NCI-H2196 (cell line): ENCODE measurements at regions not wholly inside any gene's neighbourhood (a gene's known extent, or its start where the extent isn't known, plus 50 kb on each side); places are given as distances from the start of the nearest gene placed in this dataset.
A peak's percentile ranks its signal among the peaks of the same experiment; 100 is the strongest.

ENCODE experiments used
- DNase-seq: peaks from one replicate; lab custom pipeline; 2025; ENCODE audit not compliant: unreplicated experiment; lab: John Stamatoyannopoulos, UW

DNA sequence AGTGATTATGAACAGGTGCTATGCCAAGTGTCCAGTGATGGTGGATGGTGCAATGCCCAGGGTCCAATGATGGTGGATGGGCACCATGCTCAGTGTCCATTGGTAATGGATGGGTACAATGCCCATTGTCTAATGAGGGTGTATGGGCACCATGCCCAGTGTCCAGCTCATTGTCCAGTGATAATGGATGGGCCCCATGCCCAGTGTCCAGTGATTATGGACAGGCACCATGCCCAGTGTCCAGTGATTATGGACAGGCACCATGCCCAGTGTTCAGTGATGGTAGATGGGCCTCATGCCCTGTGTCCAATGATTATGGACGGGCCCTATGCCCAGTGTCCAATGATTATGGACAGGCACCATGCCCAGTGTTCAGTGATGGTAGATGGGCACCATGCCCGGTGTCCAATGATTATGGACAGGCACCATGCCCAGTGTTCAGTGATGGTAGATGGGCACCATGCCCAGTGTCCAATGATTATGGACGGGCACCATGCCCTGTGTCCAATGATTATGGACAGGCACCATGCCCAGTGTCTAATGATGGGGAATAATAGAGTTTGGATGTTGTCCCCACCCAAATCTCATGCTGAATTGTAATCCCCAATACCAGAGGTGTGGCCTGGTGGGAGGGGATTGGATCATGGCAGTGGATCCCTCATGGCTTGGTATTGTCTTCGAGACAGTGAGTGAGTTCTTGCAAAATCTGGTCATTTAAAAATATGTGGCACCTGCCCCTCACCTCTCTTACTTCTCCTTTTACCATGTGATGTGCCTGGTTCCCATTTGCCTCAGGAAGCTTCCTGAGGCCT is 87.8 kb downstream of the ANKRD10 start:
- peak; percentile 24 for DNase-seq
